ENCODE measurements at regions not wholly inside any gene's neighbourhood (a gene's known extent, or its start where the extent isn't known, plus 50 kb on each side); places are given as distances from the start of the nearest gene placed in this dataset.

- TF ChIP-seq ZXDC (CRISPR knock-in tag; IDR thresholded peaks at IDR 0.05) (no peak), RBFOX2 (IDR thresholded peaks at IDR 0.05; ENCODE audit: low read depth, low read length) (no peak), SMAD9 (CRISPR knock-in tag; IDR thresholded peaks at IDR 0.05) (no peak), CREM (IDR thresholded peaks at IDR 0.05) (no peak), CREM (CRISPR knock-in tag; IDR thresholded peaks at IDR 0.05) (no peak)
These were observed 1560.4 kb upstream of the TENM3 start (continued) for GRCh38 chr4:180682776-180683175.

GRCh38 chr4:180683186-180683585 is 1560.0 kb upstream of the TENM3 start:
- no peaks in the 10 kb centered on the region for H4K20me1 ChIP-seq (ENCODE audit: insufficient read depth, low read length)
- in situ Hi-C loops (cut with HindIII; ENCODE audit: extremely low pct_ligation_motif_present, low pct_unique_long_range_greater_than_20kb) (no loop called here), intact Hi-C loops (cut with micrococcal nuclease; ENCODE audit: unreplicated experiment) (no loop called here)
- POLR2A ChIA-PET, result no interaction called here
- FAIRE-seq, result no peak
- no peaks in the 10 kb centered on the region for H3K27me3 ChIP-seq (ENCODE audit: control insufficient read depth in 1 of 2, insufficient read depth in 2 of 2, low read length in 2 of 2)
- no peaks in the 10 kb centered on the region for H3K36me3 ChIP-seq (replicated peaks in 1 of 2; ENCODE audit: control insufficient read depth in 1 of 2, insufficient read depth in 2 of 2, low read length in 2 of 2)
- no peaks in the 10 kb centered on the region for H3K79me2 ChIP-seq (ENCODE audit: insufficient read depth, low read length)
- no peak overlapping the region for H3K4me3 ChIP-seq (replicated peaks in 1 of 3; ENCODE audit: insufficient read depth in 1 of 3, low read depth in 2 of 3, low read length in 3 of 3)
- H3K4me2 ChIP-seq (ENCODE audit: low read depth, low read length), result no peak overlapping the region
- CTCF ChIA-PET (ENCODE audit: low intra/inter-chr PET ratio, low total read pairs), result no interaction called here
- DNase-seq (ENCODE audit: low spot score), result no peak
- no peak overlapping the region for H3K9ac ChIP-seq (ENCODE audit: insufficient read depth, low read depth, low read length)
- no peak overlapping the region for H2AFZ ChIP-seq (ENCODE audit: low read length)
- WGBS (ENCODE audit: low lambda C conversion rate), result 21% methylated on average over 5 of the region's 5 CpGs
- H3K27ac ChIP-seq (ENCODE audit: extremely low read length, insufficient read depth, low read length), result no peak overlapping the region
- BruUV-seq (replicated peaks), result no TSS peak
- no peak for ATAC-seq
- no peaks in the 10 kb centered on the region for H3K4me1 ChIP-seq (ENCODE audit: insufficient read depth, low read length)
- H3K9me3 ChIP-seq (ENCODE audit: low read length), result no peaks in the 10 kb centered on the region
- no peak for TF ChIP-seq SMARCC2 (IDR thresholded peaks at IDR 0.05)
- TF ChIP-seq REL (CRISPR knock-in tag; conservative IDR thresholded peaks at IDR 0.05), result no peak
- TF ChIP-seq ZEB1 (IDR thresholded peaks at IDR 0.05; ENCODE audit: insufficient replicate concordance, low read depth), result no peak
- TF ChIP-seq KLF9 (CRISPR knock-in tag; IDR thresholded peaks at IDR 0.05; ENCODE audit: low read depth), result no peak
- no peak for TF ChIP-seq ZNF552 (CRISPR knock-in tag; IDR thresholded peaks at IDR 0.05; ENCODE audit: borderline replicate concordance)
- no peak for TF ChIP-seq HDAC6 (IDR thresholded peaks at IDR 0.05; ENCODE audit: low read depth, low read length)
- TF ChIP-seq CBX5 (CRISPR knock-in tag; IDR thresholded peaks at IDR 0.05; ENCODE audit: borderline replicate concordance), result no peak
- TF ChIP-seq ZFX (CRISPR knock-in tag; IDR thresholded peaks at IDR 0.05; ENCODE audit: low read depth), result no peak
- TF ChIP-seq ZHX1 (CRISPR knock-in tag; IDR thresholded peaks at IDR 0.05; ENCODE audit: low read depth), result no peak
- no peak for TF ChIP-seq DNMT3B (CRISPR knock-in tag; conservative IDR thresholded peaks at IDR 0.05)
- TF ChIP-seq LRRFIP1 (CRISPR knock-in tag; conservative IDR thresholded peaks at IDR 0.05), result no peak
- TF ChIP-seq HDAC1 (CRISPR knock-in tag; IDR thresholded peaks at IDR 0.05), result no peak
- no peak for TF ChIP-seq ZNF567 (CRISPR knock-in tag; IDR thresholded peaks at IDR 0.05; ENCODE audit: borderline replicate concordance)
- no peak for TF ChIP-seq ZFAT (CRISPR knock-in tag; conservative IDR thresholded peaks at IDR 0.05)

Data from HepG2 (cell line).